ENCODE measurements at regions not wholly inside any gene's neighbourhood (a gene's known extent, or its start where the extent isn't known, plus 50 kb on each side); places are given as distances from the start of the nearest gene placed in this dataset.

DNA sequence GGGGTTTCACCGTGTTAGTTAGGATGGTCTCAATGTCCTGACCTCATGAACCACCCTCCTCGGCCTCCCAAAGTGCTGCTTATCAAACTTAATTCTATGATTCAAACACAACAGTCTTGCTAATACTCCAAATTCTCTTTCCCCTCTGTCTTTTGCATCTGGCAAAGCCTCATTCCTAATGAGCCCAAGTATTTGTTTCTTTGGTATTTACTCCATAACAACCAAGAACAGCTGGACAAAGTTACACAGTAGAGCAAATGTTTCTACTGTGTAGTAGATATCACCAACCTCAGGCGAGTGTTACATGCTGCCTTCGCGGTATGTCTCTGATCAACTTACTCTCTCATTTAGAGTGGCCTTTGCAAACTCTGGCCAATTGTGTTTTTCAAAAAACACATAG is 195.8 kb upstream of the KCNN2 start:
- H2BK12ac ChIP-seq (ENCODE audit: insufficient read length, low read depth, low read length), result no peak overlapping the region
- no peaks in the 10 kb centered on the region for H3K27me3 ChIP-seq (ENCODE audit: insufficient read depth, low read length)
- H3K9ac ChIP-seq (ENCODE audit: extremely low read depth, insufficient read length, low read length), result no peak overlapping the region
- no peak overlapping the region for H3K4me2 ChIP-seq (ENCODE audit: insufficient read depth, insufficient read length, low read length)
- H2AK5ac ChIP-seq (ENCODE audit: insufficient read length, low read length), result no peak overlapping the region
- H3K27ac ChIP-seq (ENCODE audit: insufficient read length, low read depth, low read length), result no peak overlapping the region
- DNase-seq, result no peak
- Mint-ChIP-seq H3K36me3 (ENCODE audit: insufficient read depth in 1 of 3, low read depth in 3 of 3) (peaks cover 12 to 27% (median 23%) of the 10 kb centered on the region in 3 experiments; a peak in 6 of 7 replicates), H3K27me3 (ENCODE audit: low read depth) (no peaks in the 10 kb centered on the region), H3K4me1 (no peaks in the 10 kb centered on the region), H3K9me3 (peaks cover 26 to 30% of the 10 kb centered on the region in 2 experiments), H3K27ac (no peak overlapping the region), H3K4me3 (no peak overlapping the region)
- TF ChIP-seq, protein P1, sequence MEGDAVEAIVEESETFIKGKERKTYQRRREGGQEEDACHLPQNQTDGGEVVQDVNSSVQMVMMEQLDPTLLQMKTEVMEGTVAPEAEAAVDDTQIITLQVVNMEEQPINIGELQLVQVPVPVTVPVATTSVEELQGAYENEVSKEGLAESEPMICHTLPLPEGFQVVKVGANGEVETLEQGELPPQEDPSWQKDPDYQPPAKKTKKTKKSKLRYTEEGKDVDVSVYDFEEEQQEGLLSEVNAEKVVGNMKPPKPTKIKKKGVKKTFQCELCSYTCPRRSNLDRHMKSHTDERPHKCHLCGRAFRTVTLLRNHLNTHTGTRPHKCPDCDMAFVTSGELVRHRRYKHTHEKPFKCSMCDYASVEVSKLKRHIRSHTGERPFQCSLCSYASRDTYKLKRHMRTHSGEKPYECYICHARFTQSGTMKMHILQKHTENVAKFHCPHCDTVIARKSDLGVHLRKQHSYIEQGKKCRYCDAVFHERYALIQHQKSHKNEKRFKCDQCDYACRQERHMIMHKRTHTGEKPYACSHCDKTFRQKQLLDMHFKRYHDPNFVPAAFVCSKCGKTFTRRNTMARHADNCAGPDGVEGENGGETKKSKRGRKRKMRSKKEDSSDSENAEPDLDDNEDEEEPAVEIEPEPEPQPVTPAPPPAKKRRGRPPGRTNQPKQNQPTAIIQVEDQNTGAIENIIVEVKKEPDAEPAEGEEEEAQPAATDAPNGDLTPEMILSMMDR (conservative IDR thresholded peaks at IDR 0.05), result no peak
- no peak overlapping the region for H4K5ac ChIP-seq (ENCODE audit: insufficient read length, low read depth, low read length)
- H4K8ac ChIP-seq (replicated peaks; ENCODE audit: insufficient read length, low read depth, low read length), result no peak overlapping the region
- no peaks in the 10 kb centered on the region for H3K9me3 ChIP-seq (ENCODE audit: control insufficient read depth, low read depth, low read length)
- H4K20me1 ChIP-seq (ENCODE audit: control insufficient read depth, insufficient read depth, insufficient read length), result no peaks in the 10 kb centered on the region
- H2BK15ac ChIP-seq (ENCODE audit: low read depth, low read length), result no peak overlapping the region
- H4K91ac ChIP-seq (ENCODE audit: insufficient read length, low read depth, low read length), result no peak overlapping the region
- H2AFZ ChIP-seq (ENCODE audit: low read length), result no peak overlapping the region
- no peak overlapping the region for H3T11ph ChIP-seq (ENCODE audit: low read length)
- no peak overlapping the region for H3K56ac ChIP-seq (ENCODE audit: insufficient read length, low read depth, low read length)
- no peaks in the 10 kb centered on the region for H3K4me1 ChIP-seq (ENCODE audit: insufficient read depth, low read length)
- H3K79me1 ChIP-seq (ENCODE audit: insufficient read depth, low read depth, low read length, poor library complexity, severe bottlenecking), result no peaks in the 10 kb centered on the region
- no peak overlapping the region for H2BK20ac ChIP-seq (ENCODE audit: low read depth, low read length, poor library complexity, severe bottlenecking)
- H3K18ac ChIP-seq (ENCODE audit: insufficient read length, low read depth, low read length), result no peak overlapping the region
- no peak overlapping the region for H3K4ac ChIP-seq (ENCODE audit: low read depth, low read length)
- H3K79me2 ChIP-seq (ENCODE audit: insufficient read depth, low read length), result no peaks in the 10 kb centered on the region
- no peaks in the 10 kb centered on the region for H3K23me2 ChIP-seq (ENCODE audit: insufficient read length, low read depth, low read length, poor library complexity, severe bottlenecking)
- no peak overlapping the region for H3K14ac ChIP-seq (ENCODE audit: insufficient read depth, low read length)
- no peak overlapping the region for H2BK120ac ChIP-seq (ENCODE audit: low read depth, low read length, poor library complexity, severe bottlenecking)
- no peak overlapping the region for H2BK5ac ChIP-seq (ENCODE audit: insufficient read length, low read length)
- WGBS (ENCODE audit: extremely low coverage, insufficient read length, low lambda C conversion rate), result no CpG with 5 or more reads among the region's 5 CpGs
- no peak overlapping the region for H3K23ac ChIP-seq (ENCODE audit: insufficient read length, low read depth, low read length)
